Astrocyte of the spinal cord (primary cell): ENCODE measurements at regions not wholly inside any gene's neighbourhood (a gene's known extent, or its start where the extent isn't known, plus 50 kb on each side); places are given as distances from the start of the nearest gene placed in this dataset.

Experiments used
- DNase-seq: peaks from one replicate; pipeline ENCODE4 v3.0.0; 2011; ENCODE audit warnings: low read depth, low spot score
- H3K4me3 ChIP-seq: 2 replicates; pipeline ENCODE4 v1.5.1; 2011; ENCODE audit warnings: low read depth, mild to moderate bottlenecking, low read length, moderate library complexity
- CTCF ChIP-seq: IDR thresholded peaks from 2 replicates; pipeline ENCODE4 v1.5.1; 2012; ENCODE audit warnings: low read depth, mild to moderate bottlenecking, low read length, inconsistent platforms
- in situ Hi-C: cut with HindIII; loops from 2 replicates; pipeline ENCODE4 v1.10.0; 2017; ENCODE audit warnings: low sequenced_read_pairs

GRCh38 chr11:11758603-11759196 lies 83.1 kb upstream of the USP47 start:
- DNase-seq = no peak
- no peak overlapping the region for H3K4me3 ChIP-seq
- no peak for TF ChIP-seq CTCF
- in situ Hi-C loops = no loop called here

GRCh38 chr11:11757909-11758308 lies 83.9 kb upstream of the USP47 start:
- in situ Hi-C loops = no loop called here
- H3K4me3 ChIP-seq = no peak overlapping the region
- no peak for DNase-seq
- no peak for TF ChIP-seq CTCF

- in situ Hi-C loops = no loop called here
- no peak for TF ChIP-seq CTCF
- no peak overlapping the region for H3K4me3 ChIP-seq
- no peak for DNase-seq
Measured at GRCh38 chr11:11756718-11757117, 85.1 kb upstream of the USP47 start.

GRCh38 chr11:11755871-11756270 lies 85.9 kb upstream of the USP47 start:
- TF ChIP-seq CTCF = no peak
- no peak for DNase-seq
- in situ Hi-C loops = no loop called here
- H3K4me3 ChIP-seq = no peak overlapping the region

- no peak for DNase-seq
- no peak overlapping the region for H3K4me3 ChIP-seq
- no peak for TF ChIP-seq CTCF
- in situ Hi-C loops = no loop called here
Measured at GRCh38 chr11:11752679-11753078, 89.1 kb upstream of the USP47 start.

- H3K4me3 ChIP-seq = no peak overlapping the region
- no peak for TF ChIP-seq CTCF
- DNase-seq = no peak
- in situ Hi-C loops = no loop called here
Measured at GRCh38 chr11:11750017-11750878, 91.5 kb upstream of the USP47 start.
